ENCODE measurements at regions not wholly inside any gene's neighbourhood (a gene's known extent, or its start where the extent isn't known, plus 50 kb on each side); places are given as distances from the start of the nearest gene placed in this dataset.
"Not testable (repeated sequence)": the region's sequence is repeated elsewhere in the genome, so short reads cannot be mapped to it uniquely, and the experiment has no call there.

GRCh38 chr6:78701407-78701806 lies 165.9 kb upstream of the IRAK1BP1 start:
- CTCF ChIA-PET: no interaction called here
- Histone ChIP-seq H3K9me3 (ENCODE audit: control extremely low read depth in 1 of 5, control insufficient read depth in 4 of 5, insufficient read depth in 2 of 5, low read depth in 1 of 5, low read length in 4 of 5) (no peaks in the 10 kb centered on the region), H3K36me3 (ENCODE audit: control insufficient read depth in 4 of 4, insufficient read depth in 4 of 4, low read length in 3 of 4) (no peaks in the 10 kb centered on the region), H3K27ac (ENCODE audit: insufficient read depth in 1 of 2, low read depth in 1 of 2, low read length in 2 of 2, poor library complexity in 1 of 2, severe bottlenecking in 2 of 2) (no peak overlapping the region), H3K4me1 (ENCODE audit: control extremely low read depth in 1 of 4, control insufficient read depth in 4 of 4, insufficient read depth in 4 of 4, low read length in 3 of 4) (no peaks in the 10 kb centered on the region), H3K27me3 (replicated peaks in 2 of 5; ENCODE audit: control insufficient read depth in 4 of 5, insufficient read depth in 5 of 5, low read length in 4 of 5) (no peaks in the 10 kb centered on the region), H3K4me3 (ENCODE audit: control insufficient read depth in 1 of 7, extremely low read depth in 1 of 7, insufficient read depth in 4 of 7, low read depth in 2 of 7, low read length in 6 of 7) (no peak overlapping the region)
- DNase-seq: no peak
- WGBS (ENCODE audit: insufficient coverage): 83% methylated on average over 1 of the region's 2 CpGs
- POLR2A ChIA-PET: no interaction called here

- no peak overlapping the region for H3K4me3 ChIP-seq (ENCODE audit: control insufficient read depth in 1 of 7, extremely low read depth in 1 of 7, insufficient read depth in 4 of 7, low read depth in 2 of 7, low read length in 6 of 7)
- no peak overlapping the region for H3K27ac ChIP-seq (ENCODE audit: insufficient read depth in 1 of 2, low read depth in 1 of 2, low read length in 2 of 2, poor library complexity in 1 of 2, severe bottlenecking in 2 of 2)
- H3K4me1 ChIP-seq (ENCODE audit: control extremely low read depth in 1 of 4, control insufficient read depth in 4 of 4, insufficient read depth in 4 of 4, low read length in 3 of 4): no peaks in the 10 kb centered on the region
- no peak for DNase-seq
- ChIA-PET CTCF (no interaction called here), POLR2A (no interaction called here)
- H3K9me3 ChIP-seq (ENCODE audit: control extremely low read depth in 1 of 5, control insufficient read depth in 4 of 5, insufficient read depth in 2 of 5, low read depth in 1 of 5, low read length in 4 of 5): no peaks in the 10 kb centered on the region
- H3K27me3 ChIP-seq (replicated peaks in 2 of 5; ENCODE audit: control insufficient read depth in 4 of 5, insufficient read depth in 5 of 5, low read length in 4 of 5): no peaks in the 10 kb centered on the region
- no CpG with 5 or more reads among the region's 3 CpGs for WGBS (ENCODE audit: insufficient coverage)
- H3K36me3 ChIP-seq (ENCODE audit: control insufficient read depth in 4 of 4, insufficient read depth in 4 of 4, low read length in 3 of 4): no peaks in the 10 kb centered on the region
Observed at GRCh38 chr6:78709021-78709420, 158.3 kb upstream of the IRAK1BP1 start.

- ChIA-PET POLR2A (no interaction called here), CTCF (no interaction called here)
- DNase-seq: no peak
Observed at GRCh38 chr6:78713564-78713963, 153.8 kb upstream of the IRAK1BP1 start.

GRCh38 chr6:78744144-78744543 lies 123.2 kb upstream of the IRAK1BP1 start:
- DNase-seq: no peak
- Histone ChIP-seq H3K27me3 (replicated peaks in 2 of 5; ENCODE audit: control insufficient read depth in 4 of 5, insufficient read depth in 5 of 5, low read length in 4 of 5) (no peaks in the 10 kb centered on the region), H3K4me3 (ENCODE audit: control insufficient read depth in 1 of 7, extremely low read depth in 1 of 7, insufficient read depth in 4 of 7, low read depth in 2 of 7, low read length in 6 of 7) (no peak overlapping the region), H3K36me3 (ENCODE audit: control insufficient read depth in 4 of 4, insufficient read depth in 4 of 4, low read length in 3 of 4) (no peaks in the 10 kb centered on the region), H3K4me1 (ENCODE audit: control extremely low read depth in 1 of 4, control insufficient read depth in 4 of 4, insufficient read depth in 4 of 4, low read length in 3 of 4) (no peaks in the 10 kb centered on the region), H3K9me3 (ENCODE audit: control extremely low read depth in 1 of 5, control insufficient read depth in 4 of 5, insufficient read depth in 2 of 5, low read depth in 1 of 5, low read length in 4 of 5) (peaks cover 0 to 8% (median 4%) of the 10 kb centered on the region in 5 experiments), H3K27ac (ENCODE audit: insufficient read depth in 1 of 2, low read depth in 1 of 2, low read length in 2 of 2, poor library complexity in 1 of 2, severe bottlenecking in 2 of 2) (no peak overlapping the region)
- CTCF ChIA-PET: no interaction called here
- POLR2A ChIA-PET: no interaction called here

More at GRCh38 chr6:78713564-78713963, 153.8 kb upstream of the IRAK1BP1 start:
- no peaks in the 10 kb centered on the region for H3K9me3 ChIP-seq (ENCODE audit: control extremely low read depth in 1 of 5, control insufficient read depth in 4 of 5, insufficient read depth in 2 of 5, low read depth in 1 of 5, low read length in 4 of 5)
- H3K36me3 ChIP-seq (ENCODE audit: control insufficient read depth in 4 of 4, insufficient read depth in 4 of 4, low read length in 3 of 4): no peaks in the 10 kb centered on the region
- H3K27me3 ChIP-seq (replicated peaks in 2 of 5; ENCODE audit: control insufficient read depth in 4 of 5, insufficient read depth in 5 of 5, low read length in 4 of 5): no peaks in the 10 kb centered on the region
- no peak overlapping the region for H3K27ac ChIP-seq (ENCODE audit: insufficient read depth in 1 of 2, low read depth in 1 of 2, low read length in 2 of 2, poor library complexity in 1 of 2, severe bottlenecking in 2 of 2)
- 83% methylated on average over 2 of the region's 4 CpGs for WGBS (ENCODE audit: insufficient coverage)
- no peak overlapping the region for H3K4me3 ChIP-seq (ENCODE audit: control insufficient read depth in 1 of 7, extremely low read depth in 1 of 7, insufficient read depth in 4 of 7, low read depth in 2 of 7, low read length in 6 of 7)
- no peaks in the 10 kb centered on the region for H3K4me1 ChIP-seq (ENCODE audit: control extremely low read depth in 1 of 4, control insufficient read depth in 4 of 4, insufficient read depth in 4 of 4, low read length in 3 of 4)

- Histone ChIP-seq H3K27me3 (replicated peaks in 2 of 5; ENCODE audit: control insufficient read depth in 4 of 5, insufficient read depth in 5 of 5, low read length in 4 of 5) (no peaks in the 10 kb centered on the region), H3K27ac (ENCODE audit: insufficient read depth in 1 of 2, low read depth in 1 of 2, low read length in 2 of 2, poor library complexity in 1 of 2, severe bottlenecking in 2 of 2) (no peak overlapping the region), H3K9me3 (ENCODE audit: control extremely low read depth in 1 of 5, control insufficient read depth in 4 of 5, insufficient read depth in 2 of 5, low read depth in 1 of 5, low read length in 4 of 5) (peaks cover 0 to 10% (median 4%) of the 10 kb centered on the region in 5 experiments), H3K4me1 (ENCODE audit: control extremely low read depth in 1 of 4, control insufficient read depth in 4 of 4, insufficient read depth in 4 of 4, low read length in 3 of 4) (no peaks in the 10 kb centered on the region), H3K36me3 (ENCODE audit: control insufficient read depth in 4 of 4, insufficient read depth in 4 of 4, low read length in 3 of 4) (no peaks in the 10 kb centered on the region), H3K4me3 (ENCODE audit: control insufficient read depth in 1 of 7, extremely low read depth in 1 of 7, insufficient read depth in 4 of 7, low read depth in 2 of 7, low read length in 6 of 7) (no peak overlapping the region)
- CTCF ChIA-PET: no interaction called here
- POLR2A ChIA-PET: no interaction called here
- DNase-seq: no peak
- no CpG with 5 or more reads among the region's 2 CpGs for WGBS (ENCODE audit: insufficient coverage)
Observed at GRCh38 chr6:78746457-78746856, 120.9 kb upstream of the IRAK1BP1 start.

- Histone ChIP-seq H3K4me1 (ENCODE audit: control extremely low read depth in 1 of 4, control insufficient read depth in 4 of 4, insufficient read depth in 4 of 4, low read length in 3 of 4) (no peaks in the 10 kb centered on the region), H3K27me3 (replicated peaks in 2 of 5; ENCODE audit: control insufficient read depth in 4 of 5, insufficient read depth in 5 of 5, low read length in 4 of 5) (no peaks in the 10 kb centered on the region), H3K9me3 (ENCODE audit: control extremely low read depth in 1 of 5, control insufficient read depth in 4 of 5, insufficient read depth in 2 of 5, low read depth in 1 of 5, low read length in 4 of 5) (peaks cover 0 to 10% (median 4%) of the 10 kb centered on the region in 5 experiments), H3K36me3 (ENCODE audit: control insufficient read depth in 4 of 4, insufficient read depth in 4 of 4, low read length in 3 of 4) (no peaks in the 10 kb centered on the region), H3K27ac (ENCODE audit: insufficient read depth in 1 of 2, low read depth in 1 of 2, low read length in 2 of 2, poor library complexity in 1 of 2, severe bottlenecking in 2 of 2) (no peak overlapping the region), H3K4me3 (ENCODE audit: control insufficient read depth in 1 of 7, extremely low read depth in 1 of 7, insufficient read depth in 4 of 7, low read depth in 2 of 7, low read length in 6 of 7) (no peak overlapping the region)
- POLR2A ChIA-PET: no interaction called here
- CTCF ChIA-PET: no interaction called here
- DNase-seq: no peak
Observed at GRCh38 chr6:78749326-78749725, 118.0 kb upstream of the IRAK1BP1 start.

GRCh38 chr6:78758297-78758798 lies 109.0 kb upstream of the IRAK1BP1 start:
- WGBS (ENCODE audit: insufficient coverage): 96% methylated on average over 8 of the region's 13 CpGs
- H3K27me3 ChIP-seq (replicated peaks in 2 of 5; ENCODE audit: control insufficient read depth in 4 of 5, insufficient read depth in 5 of 5, low read length in 4 of 5); POLR2A ChIA-PET; CTCF ChIA-PET; H3K36me3 ChIP-seq (ENCODE audit: control insufficient read depth in 4 of 4, insufficient read depth in 4 of 4, low read length in 3 of 4); H3K9me3 ChIP-seq (ENCODE audit: control extremely low read depth in 1 of 5, control insufficient read depth in 4 of 5, insufficient read depth in 2 of 5, low read depth in 1 of 5, low read length in 4 of 5); DNase-seq; H3K27ac ChIP-seq (ENCODE audit: insufficient read depth in 1 of 2, low read depth in 1 of 2, low read length in 2 of 2, poor library complexity in 1 of 2, severe bottlenecking in 2 of 2); H3K4me3 ChIP-seq (ENCODE audit: control insufficient read depth in 1 of 7, extremely low read depth in 1 of 7, insufficient read depth in 4 of 7, low read depth in 2 of 7, low read length in 6 of 7); H3K4me1 ChIP-seq (ENCODE audit: control extremely low read depth in 1 of 4, control insufficient read depth in 4 of 4, insufficient read depth in 4 of 4, low read length in 3 of 4): not testable (repeated sequence)

GRCh38 chr6:78768271-78768670 lies 99.1 kb upstream of the IRAK1BP1 start:
- Histone ChIP-seq H3K27me3 (replicated peaks in 2 of 5; ENCODE audit: control insufficient read depth in 4 of 5, insufficient read depth in 5 of 5, low read length in 4 of 5) (no peaks in the 10 kb centered on the region), H3K9me3 (ENCODE audit: control extremely low read depth in 1 of 5, control insufficient read depth in 4 of 5, insufficient read depth in 2 of 5, low read depth in 1 of 5, low read length in 4 of 5) (no peaks in the 10 kb centered on the region), H3K4me1 (ENCODE audit: control extremely low read depth in 1 of 4, control insufficient read depth in 4 of 4, insufficient read depth in 4 of 4, low read length in 3 of 4) (no peaks in the 10 kb centered on the region), H3K4me3 (ENCODE audit: control insufficient read depth in 1 of 7, extremely low read depth in 1 of 7, insufficient read depth in 4 of 7, low read depth in 2 of 7, low read length in 6 of 7) (no peak overlapping the region), H3K27ac (ENCODE audit: insufficient read depth in 1 of 2, low read depth in 1 of 2, low read length in 2 of 2, poor library complexity in 1 of 2, severe bottlenecking in 2 of 2) (no peak overlapping the region), H3K36me3 (ENCODE audit: control insufficient read depth in 4 of 4, insufficient read depth in 4 of 4, low read length in 3 of 4) (no peaks in the 10 kb centered on the region)
- ChIA-PET POLR2A (no interaction called here), CTCF (no interaction called here)
- DNase-seq: no peak

All from common myeloid progenitor, CD34-positive (primary cell).